PC-3 (cell line): ENCODE measurements at regions not wholly inside any gene's neighbourhood (a gene's known extent, or its start where the extent isn't known, plus 50 kb on each side); places are given as distances from the start of the nearest gene placed in this dataset.

Experiments
- CTCF ChIP-seq: fragments of 300-600 bp; sonication (generic); conservative IDR thresholded peaks from 2 replicates; pipeline ENCODE4 v1.5.1; 2017; ENCODE audit warnings: antibody characterized with exemption, low read depth, mild to moderate bottlenecking, low read length
- EZH2 ChIP-seq: fragments of 300-600 bp; sonication (generic); IDR thresholded peaks from one replicate; pipeline ENCODE4 v1.6.1; 2017; ENCODE audit warnings: antibody characterized with exemption, mild to moderate bottlenecking, low read length; ENCODE audit not compliant: unreplicated experiment

GRCh38 chr14:76615331-76615730, 145.9 kb upstream of the VASH1 start:
- TF ChIP-seq CTCF (no peak), EZH2 (no peak)
